HL-60 (cell line): ENCODE measurements at regions not wholly inside any gene's neighbourhood (a gene's known extent, or its start where the extent isn't known, plus 50 kb on each side); places are given as distances from the start of the nearest gene placed in this dataset.
A peak's percentile ranks its signal among the peaks of the same experiment; 100 is the strongest.

Source experiments
- DNase-seq, 2 experiments: peaks; one replicate each; pipeline ENCODE4 v3.0.0-alpha.2; 2010 to 2020; ENCODE audit warnings: low read depth in 1 of 2, low spot score in 1 of 2
- H3K27ac ChIP-seq: fragments of 250-450 bp; sonication (Bioruptor Pico); replicated peaks from 2 replicates; pipeline ENCODE4 v1.5.1; 2020; ENCODE audit warnings: mild to moderate bottlenecking, moderate library complexity
- H3K27me3 ChIP-seq: fragments of 250-450 bp; sonication (Bioruptor Pico); 2 replicates; pipeline ENCODE4 v1.5.1; 2021; ENCODE audit warnings: mild to moderate bottlenecking, moderate library complexity; ENCODE audit not compliant: insufficient read depth, poor library complexity, severe bottlenecking
- H3K4me3 ChIP-seq: replicated peaks from 2 replicates; pipeline ENCODE4 v1.5.1; 2011; ENCODE audit warnings: mild to moderate bottlenecking, control low read depth, low read length; ENCODE audit not compliant: insufficient read depth
- GABPA ChIP-seq: IDR thresholded peaks from 2 replicates; pipeline ENCODE4 v1.6.1; 2012; ENCODE audit warnings: low read depth
- POLR2AphosphoS5 ChIP-seq: IDR thresholded peaks from 2 replicates; pipeline ENCODE4 v1.6.1; 2012; ENCODE audit warnings: low read depth
- SPI1 ChIP-seq: IDR thresholded peaks from 2 replicates; pipeline ENCODE4 v1.6.1; 2012; ENCODE audit warnings: low read depth, mild to moderate bottlenecking, borderline replicate concordance
- TF ChIP-seq, protein P1 (sequence below): IDR thresholded peaks from 2 replicates; pipeline ENCODE4 v1.6.1; 2012; ENCODE audit warnings: low read depth; ENCODE audit not compliant: insufficient replicate concordance
- TF ChIP-seq, protein P2 (sequence below): IDR thresholded peaks from one replicate; pipeline ENCODE4 v1.5.1; 2011; ENCODE audit warnings: low read length, control low read depth, inconsistent platforms; ENCODE audit not compliant: insufficient read depth

DNA sequence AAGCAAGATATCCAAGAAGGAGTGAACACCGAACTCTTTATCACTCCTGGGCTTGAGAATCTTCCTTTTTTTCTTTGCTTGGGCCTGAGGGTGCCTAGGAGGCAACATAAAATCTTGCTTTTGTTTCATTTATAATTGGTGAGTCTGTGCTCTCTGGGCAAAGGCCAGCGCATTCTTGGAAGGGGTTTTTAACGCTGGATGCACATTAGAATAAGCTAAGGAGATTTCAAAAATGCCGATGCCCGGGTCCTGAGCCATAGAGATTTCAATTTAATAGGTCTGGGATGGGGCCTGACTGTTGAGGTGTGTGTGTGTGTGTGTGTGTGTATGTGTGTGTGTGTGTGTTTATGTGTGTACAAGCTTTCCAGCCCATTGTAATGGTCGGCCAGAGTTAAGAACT, 62.0 kb upstream of the SORCS3 start:
- DNase-seq, result no peak
- H3K27me3 ChIP-seq, result no peaks in the 10 kb centered on the region
- no peak overlapping the region for H3K4me3 ChIP-seq
- no peak for TF ChIP-seq GABPA
- TF ChIP-seq SPI1, result no peak
- TF ChIP-seq, protein P1, sequence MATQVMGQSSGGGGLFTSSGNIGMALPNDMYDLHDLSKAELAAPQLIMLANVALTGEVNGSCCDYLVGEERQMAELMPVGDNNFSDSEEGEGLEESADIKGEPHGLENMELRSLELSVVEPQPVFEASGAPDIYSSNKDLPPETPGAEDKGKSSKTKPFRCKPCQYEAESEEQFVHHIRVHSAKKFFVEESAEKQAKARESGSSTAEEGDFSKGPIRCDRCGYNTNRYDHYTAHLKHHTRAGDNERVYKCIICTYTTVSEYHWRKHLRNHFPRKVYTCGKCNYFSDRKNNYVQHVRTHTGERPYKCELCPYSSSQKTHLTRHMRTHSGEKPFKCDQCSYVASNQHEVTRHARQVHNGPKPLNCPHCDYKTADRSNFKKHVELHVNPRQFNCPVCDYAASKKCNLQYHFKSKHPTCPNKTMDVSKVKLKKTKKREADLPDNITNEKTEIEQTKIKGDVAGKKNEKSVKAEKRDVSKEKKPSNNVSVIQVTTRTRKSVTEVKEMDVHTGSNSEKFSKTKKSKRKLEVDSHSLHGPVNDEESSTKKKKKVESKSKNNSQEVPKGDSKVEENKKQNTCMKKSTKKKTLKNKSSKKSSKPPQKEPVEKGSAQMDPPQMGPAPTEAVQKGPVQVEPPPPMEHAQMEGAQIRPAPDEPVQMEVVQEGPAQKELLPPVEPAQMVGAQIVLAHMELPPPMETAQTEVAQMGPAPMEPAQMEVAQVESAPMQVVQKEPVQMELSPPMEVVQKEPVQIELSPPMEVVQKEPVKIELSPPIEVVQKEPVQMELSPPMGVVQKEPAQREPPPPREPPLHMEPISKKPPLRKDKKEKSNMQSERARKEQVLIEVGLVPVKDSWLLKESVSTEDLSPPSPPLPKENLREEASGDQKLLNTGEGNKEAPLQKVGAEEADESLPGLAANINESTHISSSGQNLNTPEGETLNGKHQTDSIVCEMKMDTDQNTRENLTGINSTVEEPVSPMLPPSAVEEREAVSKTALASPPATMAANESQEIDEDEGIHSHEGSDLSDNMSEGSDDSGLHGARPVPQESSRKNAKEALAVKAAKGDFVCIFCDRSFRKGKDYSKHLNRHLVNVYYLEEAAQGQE, result no peak
- no peak overlapping the region for H3K27ac ChIP-seq

DNA sequence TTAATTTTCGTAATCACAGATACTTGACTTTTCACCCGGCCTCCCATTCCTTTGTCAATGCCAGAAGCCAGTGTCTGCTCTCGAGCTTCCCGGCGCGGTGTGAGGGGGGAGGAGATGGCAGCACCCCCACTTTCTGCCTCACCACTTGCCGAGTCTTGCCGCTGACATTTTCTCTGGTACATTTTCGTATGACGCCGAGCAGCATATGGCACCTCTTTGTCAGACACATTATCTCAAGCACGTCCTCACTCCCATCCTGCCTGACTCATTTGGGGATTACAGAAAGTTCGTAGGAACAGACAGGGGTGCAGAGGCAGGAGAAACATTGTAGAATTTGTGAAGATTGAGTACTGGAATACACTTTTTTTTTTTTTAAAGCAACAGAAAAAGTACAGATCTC, 60.8 kb upstream of the SORCS3 start:
- H3K27me3 ChIP-seq, result no peaks in the 10 kb centered on the region

DNA sequence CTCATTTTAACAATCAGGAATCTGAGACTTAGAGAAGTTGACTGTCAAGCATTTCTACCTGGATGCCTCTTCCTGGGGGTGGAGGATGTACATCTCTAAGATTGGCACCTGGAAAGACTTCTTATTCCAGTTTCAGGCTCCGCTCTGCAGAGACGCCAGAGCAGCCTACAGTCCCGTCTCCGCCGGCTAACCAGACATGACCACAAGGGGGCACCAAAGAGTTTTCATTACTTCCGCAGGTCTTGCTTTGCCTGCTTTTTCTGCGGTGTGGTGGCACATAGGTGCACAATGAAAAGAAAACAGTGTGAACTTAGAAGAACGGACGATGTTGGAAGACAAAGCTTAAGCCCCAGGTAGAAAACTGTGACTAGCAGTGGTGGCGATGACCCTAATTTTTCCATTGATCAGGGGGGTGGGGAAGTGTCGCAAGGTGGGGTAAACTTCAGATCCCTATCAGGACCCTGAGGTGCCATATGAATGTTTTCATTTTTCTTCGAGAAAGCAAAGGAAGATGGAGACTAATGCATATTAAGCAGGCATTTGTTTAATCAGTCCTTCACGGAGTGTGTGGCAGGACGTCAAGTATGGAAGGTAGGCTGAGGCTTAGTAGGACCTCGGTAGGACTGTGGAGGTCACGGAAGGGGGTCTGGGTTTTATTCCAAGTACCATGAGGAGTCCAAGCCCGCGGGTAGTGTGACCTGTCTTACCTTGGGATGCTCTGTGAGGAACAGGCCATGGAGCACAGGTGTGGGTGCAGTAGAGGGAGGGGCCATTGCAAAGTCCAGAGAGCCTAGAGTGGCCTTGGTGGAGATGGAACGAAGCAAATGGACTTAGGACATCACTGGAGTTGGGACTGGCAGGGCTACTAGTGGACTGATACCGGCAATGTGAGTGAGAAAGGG, 60.1 kb upstream of the SORCS3 start:
- Histone ChIP-seq H3K27ac (no peak overlapping the region), H3K4me3 (no peak overlapping the region), H3K27me3 (no peaks in the 10 kb centered on the region)
- DNase-seq, result peak; percentile 21 to 66
- TF ChIP-seq, protein P1, result no peak
- TF ChIP-seq SPI1 (no peak), POLR2AphosphoS5 (no peak), GABPA (no peak)
- TF ChIP-seq, protein P2, sequence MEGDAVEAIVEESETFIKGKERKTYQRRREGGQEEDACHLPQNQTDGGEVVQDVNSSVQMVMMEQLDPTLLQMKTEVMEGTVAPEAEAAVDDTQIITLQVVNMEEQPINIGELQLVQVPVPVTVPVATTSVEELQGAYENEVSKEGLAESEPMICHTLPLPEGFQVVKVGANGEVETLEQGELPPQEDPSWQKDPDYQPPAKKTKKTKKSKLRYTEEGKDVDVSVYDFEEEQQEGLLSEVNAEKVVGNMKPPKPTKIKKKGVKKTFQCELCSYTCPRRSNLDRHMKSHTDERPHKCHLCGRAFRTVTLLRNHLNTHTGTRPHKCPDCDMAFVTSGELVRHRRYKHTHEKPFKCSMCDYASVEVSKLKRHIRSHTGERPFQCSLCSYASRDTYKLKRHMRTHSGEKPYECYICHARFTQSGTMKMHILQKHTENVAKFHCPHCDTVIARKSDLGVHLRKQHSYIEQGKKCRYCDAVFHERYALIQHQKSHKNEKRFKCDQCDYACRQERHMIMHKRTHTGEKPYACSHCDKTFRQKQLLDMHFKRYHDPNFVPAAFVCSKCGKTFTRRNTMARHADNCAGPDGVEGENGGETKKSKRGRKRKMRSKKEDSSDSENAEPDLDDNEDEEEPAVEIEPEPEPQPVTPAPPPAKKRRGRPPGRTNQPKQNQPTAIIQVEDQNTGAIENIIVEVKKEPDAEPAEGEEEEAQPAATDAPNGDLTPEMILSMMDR, result peak; percentile 64

More for the DNA sequence above, 60.8 kb upstream of the SORCS3 start:
- Histone ChIP-seq H3K4me3 (no peak overlapping the region), H3K27ac (no peak overlapping the region)
- no peak for DNase-seq
- TF ChIP-seq POLR2AphosphoS5 (no peak), GABPA (no peak), SPI1 (no peak)
- TF ChIP-seq, protein P1, result no peak
- TF ChIP-seq, protein P2, result no peak
